CD14-positive monocyte (primary cell): ENCODE measurements at regions not wholly inside any gene's neighbourhood (a gene's known extent, or its start where the extent isn't known, plus 50 kb on each side); places are given as distances from the start of the nearest gene placed in this dataset.

Source experiments
- DNase-seq, 3 donors: peaks; one replicate each; pipeline ENCODE4 v3.0.0-alpha.2; 2011 to 2022
- H2AFZ ChIP-seq: 2 replicates; pipeline ENCODE4 v1.6.0; 2012; ENCODE audit warnings: mild to moderate bottlenecking, low read depth, low read length, inconsistent platforms; ENCODE audit not compliant: insufficient read depth, poor library complexity, severe bottlenecking
- H3K27ac ChIP-seq, 2 donors: 1 replicate in 1 of 2; 2 replicates in 1 of 2; pipeline ENCODE4 v1.5.1; 2012 to 2013; ENCODE audit warnings: low read length in 2 of 2, control low read depth in 1 of 2, inconsistent platforms in 1 of 2, low read depth in 1 of 2, mild to moderate bottlenecking in 1 of 2
- H3K27me3 ChIP-seq, 2 donors: one replicate each; pipeline versions ENCODE4 v1.6.0 to v1.6.1; 2011 to 2013; ENCODE audit warnings: low read length in 2 of 2; ENCODE audit not compliant: control insufficient read depth in 2 of 2, insufficient read depth in 2 of 2
- H3K36me3 ChIP-seq, 2 donors: replicated peaks in 1 of 2; 1 replicate in 1 of 2; 2 replicates in 1 of 2; pipeline versions ENCODE4 v1.5.1 to v1.6.1; 2012 to 2013; ENCODE audit warnings: low read length in 2 of 2, control low read depth in 1 of 2, inconsistent platforms in 1 of 2, mild to moderate bottlenecking in 1 of 2; ENCODE audit not compliant: insufficient read depth in 2 of 2, control insufficient read depth in 1 of 2
- H3K4me1 ChIP-seq, 2 donors: 1 replicate in 1 of 2; 2 replicates in 1 of 2; pipeline versions ENCODE4 v1.5.1 to v1.6.1; 2012 to 2013; ENCODE audit warnings: low read length in 2 of 2, control low read depth in 1 of 2, inconsistent platforms in 1 of 2, mild to moderate bottlenecking in 1 of 2, moderate library complexity in 1 of 2; ENCODE audit not compliant: insufficient read depth in 2 of 2, control insufficient read depth in 1 of 2
- H3K4me2 ChIP-seq: replicated peaks from 2 replicates; pipeline ENCODE3; 2012; ENCODE audit warnings: low read length, moderate library complexity, mild to moderate bottlenecking; ENCODE audit not compliant: poor library complexity, severe bottlenecking; ENCODE audit errors: extremely low read depth
- H3K4me3 ChIP-seq, 3 experiments: fragments of 200-600 bp in 1 of 3; sonication (generic) in 1 of 3; replicated peaks in 1 of 3; 1 replicate in 2 of 3; 2 replicates in 1 of 3; pipeline ENCODE4 v1.5.1; 2011 to 2013; ENCODE audit warnings: low read length in 3 of 3, mild to moderate bottlenecking in 3 of 3, control low read depth in 2 of 3, low read depth in 2 of 3, inconsistent platforms in 1 of 3, moderate library complexity in 1 of 3
- H3K79me2 ChIP-seq: 2 replicates; pipeline ENCODE4 v1.6.0; 2012; ENCODE audit warnings: mild to moderate bottlenecking, control low read depth, inconsistent platforms, low read length, moderate library complexity; ENCODE audit not compliant: insufficient read depth
- H3K9ac ChIP-seq: 2 replicates; pipeline ENCODE4 v1.6.0; 2017; ENCODE audit warnings: low read length, mild to moderate bottlenecking; ENCODE audit not compliant: insufficient read depth, poor library complexity, severe bottlenecking
- H3K9me3 ChIP-seq, 2 donors: replicated peaks in 1 of 2; 1 replicate in 1 of 2; 2 replicates in 1 of 2; pipeline versions ENCODE4 v1.5.1 to v1.6.1; 2012 to 2013; ENCODE audit warnings: low read length in 2 of 2, control low read depth in 1 of 2; ENCODE audit not compliant: control insufficient read depth in 1 of 2, insufficient read depth in 1 of 2
- H4K20me1 ChIP-seq: 2 replicates; pipeline ENCODE4 v1.6.0; 2012; ENCODE audit warnings: mild to moderate bottlenecking, low read length, control low read depth, moderate library complexity; ENCODE audit not compliant: insufficient read depth
- H3K27ac Mint-ChIP-seq, 7 donors: one replicate each; pipeline ENCODE4 v1.8.0; 2020; ENCODE audit warnings: mild to moderate bottlenecking in 7 of 7, mixed read lengths in 7 of 7, moderate library complexity in 6 of 7, inconsistent platforms in 2 of 7
- H3K27me3 Mint-ChIP-seq, 3 donors: one replicate each; pipeline ENCODE4 v1.8.0; 2021 to 2022; ENCODE audit warnings: low read depth in 3 of 3, mild to moderate bottlenecking in 3 of 3, mixed read lengths in 3 of 3, moderate library complexity in 3 of 3, inconsistent platforms in 1 of 3
- H3K36me3 Mint-ChIP-seq, 2 donors: one replicate each; pipeline ENCODE4 v1.8.0; 2020; ENCODE audit warnings: mixed read lengths in 2 of 2, inconsistent platforms in 1 of 2, mild to moderate bottlenecking in 1 of 2
- H3K4me1 Mint-ChIP-seq: one replicate; pipeline ENCODE4 v1.8.0; 2020; ENCODE audit warnings: mild to moderate bottlenecking, mixed read lengths
- H3K4me3 Mint-ChIP-seq, 2 donors: one replicate each; pipeline ENCODE4 v1.8.0; 2020; ENCODE audit warnings: mild to moderate bottlenecking in 2 of 2, mixed read lengths in 2 of 2, moderate library complexity in 1 of 2
- H3K9me3 Mint-ChIP-seq, 7 donors: one replicate each; pipeline ENCODE4 v1.8.0; 2020 to 2022; ENCODE audit warnings: mixed read lengths in 7 of 7, mild to moderate bottlenecking in 6 of 7, moderate library complexity in 6 of 7, inconsistent platforms in 2 of 7
- CTCF ChIP-seq: fragments of 200-600 bp; IDR thresholded peaks from one replicate; pipeline ENCODE4 v1.8.0; 2022; ENCODE audit warnings: antibody characterized with exemption, mild to moderate bottlenecking
- WGBS: methylation state at CpG from one replicate; pipeline ENCODE4 v1.1.5; 2013; ENCODE audit warnings: missing lambda C conversion rate; ENCODE audit not compliant: insufficient coverage; 5-methylcytosine and 5-hydroxymethylcytosine counted together
- intact Hi-C, 2 donors: fragments of 100-400 bp; cut with micrococcal nuclease; formaldehyde crosslinking; loops; one replicate each; pipeline versions ENCODE4 v1.15.0 to v1.15.1; 2023

- H3K36me3 Mint-ChIP-seq, result no peaks in the 10 kb centered on the region
- H3K9me3 Mint-ChIP-seq, result peaks cover 0 to 26% (median 5%) of the 10 kb centered on the region in 7 donors
- Histone ChIP-seq H3K79me2 (no peaks in the 10 kb centered on the region), H4K20me1 (no peaks in the 10 kb centered on the region), H3K9me3 (no peaks in the 10 kb centered on the region), H3K4me1 (peaks cover 5% of the 10 kb centered on the region in 2 donors), H3K4me3 (no peak overlapping the region), H2AFZ (no peak overlapping the region), H3K27ac (no peak overlapping the region), H3K27me3 (no peaks in the 10 kb centered on the region), H3K9ac (no peak overlapping the region), H3K36me3 (no peaks in the 10 kb centered on the region), H3K4me2 (no peak overlapping the region)
- H3K27ac Mint-ChIP-seq, result no peak overlapping the region
- H3K27me3 Mint-ChIP-seq, result peaks cover 0 to 12% (median 6%) of the 10 kb centered on the region in 3 donors
- WGBS, result 100% methylated on average over 2 of the region's 5 CpGs
- intact Hi-C loops, result no loop called here
- no peak overlapping the region for H3K4me3 Mint-ChIP-seq
- no peak for DNase-seq
- H3K4me1 Mint-ChIP-seq, result peaks cover 11% of the 10 kb centered on the region
- TF ChIP-seq CTCF, result no peak
Measured at GRCh38 chr6:169323221-169323620, 69.6 kb upstream of the THBS2 start.

GRCh38 chr6:169321546-169321945 lies 67.9 kb upstream of the THBS2 start:
- H3K27me3 Mint-ChIP-seq, result peaks cover 0 to 11% (median 1%) of the 10 kb centered on the region in 3 donors
- Histone ChIP-seq H3K27ac (no peak overlapping the region), H2AFZ (peak overlapping the region; percentile 62), H3K79me2 (no peaks in the 10 kb centered on the region), H3K27me3 (no peaks in the 10 kb centered on the region), H3K36me3 (no peaks in the 10 kb centered on the region), H3K9ac (no peak overlapping the region), H3K4me2 (no peak overlapping the region), H3K4me3 (no peak overlapping the region), H3K9me3 (no peaks in the 10 kb centered on the region), H3K4me1 (peaks cover 5% of the 10 kb centered on the region in 2 donors), H4K20me1 (no peaks in the 10 kb centered on the region)
- H3K36me3 Mint-ChIP-seq, result no peaks in the 10 kb centered on the region
- H3K4me1 Mint-ChIP-seq, result peaks cover 11% of the 10 kb centered on the region
- DNase-seq, result no peak
- WGBS, result 61% methylated on average over 7 of the region's 7 CpGs
- H3K27ac Mint-ChIP-seq, result peak overlapping the region in 1 of 7 donors; percentile 61
- no peak for TF ChIP-seq CTCF
- H3K4me3 Mint-ChIP-seq, result no peak overlapping the region
- intact Hi-C loops, result no loop called here
- peaks cover 0 to 28% (median 5%) of the 10 kb centered on the region in 7 donors for H3K9me3 Mint-ChIP-seq
